GM23248 (cell line): ENCODE measurements at regions not wholly inside any gene's neighbourhood (a gene's known extent, or its start where the extent isn't known, plus 50 kb on each side); places are given as distances from the start of the nearest gene placed in this dataset.

Experiments
- EZH2 ChIP-seq: fragments of 200-600 bp; sonication (generic); IDR thresholded peaks from 2 replicates; pipeline ENCODE4 v1.6.1; 2018; ENCODE audit warnings: antibody characterized with exemption, mild to moderate bottlenecking; ENCODE audit not compliant: insufficient read depth, poor library complexity, severe bottlenecking
- EZH2phosphoT487 ChIP-seq: fragments of 200-600 bp; sonication (generic); IDR thresholded peaks from 2 replicates; pipeline ENCODE4 v1.6.1; 2018; ENCODE audit warnings: antibody characterized with exemption, moderate library complexity, mild to moderate bottlenecking, low read depth; ENCODE audit not compliant: insufficient read depth

DNA sequence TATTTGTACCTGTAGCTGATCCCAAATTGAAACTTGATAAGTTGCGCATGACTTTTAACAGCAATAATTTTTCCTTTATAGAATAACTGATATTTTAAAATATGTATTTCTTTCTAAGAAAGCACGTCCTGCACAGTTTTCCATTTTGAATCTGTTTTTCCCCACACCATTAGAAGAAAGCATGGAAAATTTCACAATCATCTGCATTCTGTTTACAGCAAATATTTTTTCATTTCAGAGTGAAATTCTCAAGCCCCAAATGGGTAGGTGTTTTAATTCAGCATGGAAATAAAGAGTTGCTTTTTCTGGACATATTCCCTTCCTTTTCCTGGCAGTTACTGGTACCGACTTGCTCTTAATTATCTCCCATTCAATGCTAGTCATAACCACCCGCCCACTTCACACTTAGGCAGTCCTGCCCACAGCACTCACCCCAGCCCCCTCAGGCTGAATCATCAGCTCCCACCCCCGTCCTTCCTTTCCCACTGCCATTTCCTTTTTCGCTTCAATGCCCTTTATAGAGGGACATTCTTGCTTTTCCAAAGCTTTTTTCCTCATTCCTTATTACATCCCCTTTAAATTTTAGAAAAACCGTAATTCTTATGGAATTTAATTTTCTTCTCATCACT lies 89.2 kb upstream of the GLS start:
- TF ChIP-seq EZH2: no peak
- TF ChIP-seq EZH2phosphoT487: no peak
